K562 (cell line): ENCODE measurements at regions not wholly inside any gene's neighbourhood (a gene's known extent, or its start where the extent isn't known, plus 50 kb on each side); places are given as distances from the start of the nearest gene placed in this dataset.

Experiments used
- BACH1 ChIP-seq: fragments of 200-800 bp; sonication (Bioruptor generic); IDR thresholded peaks from 2 replicates; pipeline ENCODE4 v1.6.1; 2016; ENCODE audit warnings: missing genetic modification characterization, missing compliant biosample characterization
- CBFA2T3 ChIP-seq: fragments of 450-650 bp; IDR thresholded peaks from 2 replicates; pipeline ENCODE4 v1.6.1; 2017
- CUX1 ChIP-seq: fragments of 200-800 bp; sonication (Bioruptor generic); IDR thresholded peaks from 2 replicates; pipeline ENCODE4 v1.6.1; 2016; ENCODE audit warnings: missing genetic modification characterization, missing compliant biosample characterization
- FOXA1 ChIP-seq: fragments of 450-650 bp; IDR thresholded peaks from 2 replicates; pipeline ENCODE4 v1.6.1; 2016; ENCODE audit warnings: mild to moderate bottlenecking, borderline replicate concordance
- MTF1 ChIP-seq: fragments of 250-450 bp; sonication (Bioruptor Pico); IDR thresholded peaks from 2 replicates; pipeline ENCODE4 v1.9.0; 2021; ENCODE audit warnings: moderate library complexity, mild to moderate bottlenecking, inconsistent platforms, borderline replicate concordance
- NFIC ChIP-seq: fragments of 450-650 bp; IDR thresholded peaks from 2 replicates; pipeline ENCODE4 v1.6.1; 2017; ENCODE audit warnings: mild to moderate bottlenecking, inconsistent platforms
- PRDM10 ChIP-seq: fragments of 450-650 bp; IDR thresholded peaks from 2 replicates; pipeline ENCODE4 v1.6.1; 2018; ENCODE audit not compliant: partially characterized antibody
- RB1 ChIP-seq: fragments of 450-650 bp; IDR thresholded peaks from 2 replicates; pipeline ENCODE4 v1.6.1; 2017; ENCODE audit warnings: low read depth, mild to moderate bottlenecking
- REST ChIP-seq, 2 experiments: fragments of 450-650 bp; formaldehyde crosslinking in 1 of 2; IDR thresholded peaks; 2 replicates each; pipeline versions ENCODE4 v1.4.0 to v1.6.1; 2014 to 2020; ENCODE audit warnings: mild to moderate bottlenecking in 2 of 2, borderline replicate concordance in 1 of 2, low read depth in 1 of 2
- ZNF212 ChIP-seq: fragments of 450-650 bp; formaldehyde crosslinking; IDR thresholded peaks from 2 replicates; pipeline ENCODE4 v1.4.0; 2020; ENCODE audit warnings: mild to moderate bottlenecking

- TF ChIP-seq PRDM10 (no peak), CUX1 (no peak), BACH1 (tag) (no peak), MTF1 (no peak), REST (IDR thresholded peaks at IDR 0.05; ENCODE audit: borderline replicate concordance) (no peak), REST (CRISPR knock-in tag; IDR thresholded peaks at IDR 0.05; ENCODE audit: low read depth) (no peak), ZNF212 (CRISPR knock-in tag) (no peak), NFIC (0 out of 2 replicates have a peak, but pooled peaks have one; percentile 14), RB1 (no peak), CBFA2T3 (peak; percentile 84), FOXA1 (no peak)
Observed at GRCh38 chrX:2159393-2159792, 341.4 kb downstream of the DHRSX start (continued).
